IPS-15b (cell line): ENCODE measurements at regions not wholly inside any gene's neighbourhood (a gene's known extent, or its start where the extent isn't known, plus 50 kb on each side); places are given as distances from the start of the nearest gene placed in this dataset.
"Not testable (repeated sequence)": the region's sequence is repeated elsewhere in the genome, so short reads cannot be mapped to it uniquely, and the experiment has no call there.

Experiments used
- H3K27me3 ChIP-seq: one replicate; pipeline ENCODE4 v1.6.1; 2013; ENCODE audit warnings: low read length; ENCODE audit not compliant: control insufficient read depth, insufficient read depth
- H3K36me3 ChIP-seq: one replicate; pipeline ENCODE4 v1.6.1; 2013; ENCODE audit warnings: low read length; ENCODE audit not compliant: control insufficient read depth, insufficient read depth
- H3K4me1 ChIP-seq: one replicate; pipeline ENCODE4 v1.6.1; 2013; ENCODE audit warnings: mild to moderate bottlenecking, low read length; ENCODE audit not compliant: control insufficient read depth, insufficient read depth
- H3K4me3 ChIP-seq: one replicate; pipeline ENCODE4 v1.5.1; 2013; ENCODE audit warnings: low read depth, low read length
- H3K9ac ChIP-seq: one replicate; pipeline ENCODE4 v1.6.1; 2013; ENCODE audit warnings: low read depth, mild to moderate bottlenecking, low read length
- H3K9me3 ChIP-seq: one replicate; pipeline ENCODE4 v1.6.1; 2013; ENCODE audit warnings: mild to moderate bottlenecking, low read length; ENCODE audit not compliant: control insufficient read depth, insufficient read depth

DNA sequence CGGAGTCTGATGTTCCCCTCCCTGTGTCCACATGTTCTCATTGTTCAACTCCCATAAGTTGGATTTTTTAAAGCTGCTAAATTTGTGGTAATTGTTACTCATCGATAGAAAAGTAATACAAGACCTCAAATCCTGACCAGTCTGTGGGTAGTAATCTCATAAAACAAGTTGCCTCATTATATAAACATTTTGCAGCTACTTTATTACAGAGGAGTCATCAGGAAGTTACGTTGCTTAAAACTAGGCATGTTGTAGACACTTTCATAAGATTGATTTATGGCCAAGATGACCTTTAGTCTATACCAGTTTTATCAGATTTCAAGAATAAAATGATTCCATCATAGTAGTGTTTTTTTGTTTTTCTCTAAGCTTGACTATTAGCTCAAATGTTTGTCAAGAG lies 208.8 kb downstream of the GIPC2 start:
- Histone ChIP-seq H3K27me3 (peaks cover 28% of the 10 kb centered on the region), H3K9ac (no peak overlapping the region), H3K9me3 (no peaks in the 10 kb centered on the region)

DNA sequence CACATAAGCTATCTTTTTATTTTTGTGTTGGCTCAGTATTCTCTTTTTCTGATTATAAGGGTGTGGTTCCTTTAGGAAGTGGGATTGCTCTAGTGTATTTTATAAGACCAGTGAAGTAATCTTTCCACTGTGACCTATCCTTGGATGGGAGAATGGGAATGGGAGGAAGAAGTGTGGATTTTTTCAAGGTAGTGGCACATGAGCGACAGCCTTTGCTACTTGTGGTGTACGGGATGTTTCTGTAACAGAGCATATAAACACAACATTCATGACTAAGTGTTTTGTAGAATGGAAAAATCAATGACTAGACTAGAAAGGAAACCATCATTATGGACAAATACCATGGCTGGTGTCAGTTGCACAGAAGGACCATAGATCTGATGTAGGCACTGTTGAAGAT lies 209.6 kb downstream of the GIPC2 start:
- no peak overlapping the region for H3K4me3 ChIP-seq
- H3K4me1 ChIP-seq: no peaks in the 10 kb centered on the region
- no peaks in the 10 kb centered on the region for H3K9me3 ChIP-seq
- peaks cover 23% of the 10 kb centered on the region for H3K27me3 ChIP-seq
- H3K9ac ChIP-seq: no peak overlapping the region
- H3K36me3 ChIP-seq: no peaks in the 10 kb centered on the region

More for the DNA sequence above, 208.8 kb downstream of the GIPC2 start:
- Histone ChIP-seq H3K4me3 (no peak overlapping the region), H3K36me3 (no peaks in the 10 kb centered on the region), H3K4me1 (no peaks in the 10 kb centered on the region)

DNA sequence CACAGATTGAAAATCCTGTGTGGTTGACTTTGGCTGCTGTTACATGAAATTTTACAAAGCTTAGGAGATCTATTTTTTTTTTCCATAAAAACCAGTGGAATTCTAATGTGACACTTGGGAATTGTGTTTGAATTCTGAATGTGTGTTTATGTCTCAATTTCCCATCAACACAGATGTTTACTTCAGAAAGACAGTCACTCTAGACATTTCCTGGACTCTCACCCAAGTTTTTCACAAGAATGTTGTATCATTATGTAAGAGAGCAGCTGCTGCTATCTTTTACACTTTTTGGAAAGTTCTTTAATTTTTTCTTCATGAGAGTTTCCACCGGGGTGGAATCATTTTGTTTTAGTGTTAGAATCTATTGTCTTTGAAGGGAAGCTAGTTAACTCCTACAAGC lies 210.1 kb downstream of the GIPC2 start:
- Histone ChIP-seq H3K36me3 (no peaks in the 10 kb centered on the region), H3K9me3 (no peaks in the 10 kb centered on the region), H3K4me1 (no peaks in the 10 kb centered on the region), H3K4me3 (no peak overlapping the region), H3K9ac (no peak overlapping the region), H3K27me3 (peaks cover 23% of the 10 kb centered on the region)

DNA sequence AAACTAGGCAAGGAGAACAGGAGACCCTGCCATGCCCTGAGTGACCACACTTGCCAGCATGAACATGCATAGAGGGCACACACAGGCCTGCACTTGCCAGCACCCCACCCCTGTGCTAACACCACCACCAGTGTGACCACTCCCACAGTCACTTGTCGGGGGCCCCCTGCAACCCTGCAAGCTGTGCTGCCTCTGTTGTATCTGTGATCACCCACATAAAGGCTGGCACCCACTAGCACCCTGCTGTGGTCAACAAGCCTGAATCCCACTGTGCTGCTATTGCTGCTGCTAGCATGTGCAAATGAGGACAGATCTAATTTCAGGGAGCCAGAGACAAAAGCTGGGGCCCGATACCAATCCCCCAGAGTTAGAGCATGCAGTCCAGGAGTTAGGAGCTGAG lies 217.7 kb downstream of the GIPC2 start:
- Histone ChIP-seq H3K4me1 (no peaks in the 10 kb centered on the region), H3K4me3 (no peak overlapping the region), H3K27me3 (peaks cover 18% of the 10 kb centered on the region), H3K9ac (no peak overlapping the region), H3K36me3 (no peaks in the 10 kb centered on the region), H3K9me3 (no peaks in the 10 kb centered on the region)

DNA sequence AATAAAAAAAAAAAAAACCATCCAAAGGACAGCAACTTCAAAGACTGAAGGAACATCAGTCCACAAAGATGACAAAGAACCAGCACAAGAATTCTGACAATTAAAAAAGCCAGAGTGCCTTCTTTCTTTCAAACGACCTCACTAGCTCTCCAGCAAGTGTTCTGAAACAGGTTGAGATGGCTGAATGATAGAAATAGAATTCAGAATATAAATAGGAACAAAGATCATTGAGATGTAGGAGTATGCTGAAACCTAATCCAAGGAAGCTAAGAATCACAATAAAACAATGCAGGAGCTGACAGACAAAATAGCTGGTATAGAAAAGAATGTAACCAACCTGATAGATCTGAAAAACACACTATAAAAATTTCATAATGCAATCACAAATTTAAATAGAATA lies 218.2 kb downstream of the GIPC2 start:
- no peaks in the 10 kb centered on the region for H3K9me3 ChIP-seq
- no peaks in the 10 kb centered on the region for H3K36me3 ChIP-seq
- no peak overlapping the region for H3K4me3 ChIP-seq
- no peaks in the 10 kb centered on the region for H3K4me1 ChIP-seq
- no peak overlapping the region for H3K9ac ChIP-seq
- H3K27me3 ChIP-seq: peaks cover 23% of the 10 kb centered on the region

GRCh38 chr1:78267513-78268218 lies 221.9 kb downstream of the GIPC2 start:
- no peaks in the 10 kb centered on the region for H3K9me3 ChIP-seq
- H3K4me3 ChIP-seq: no peak overlapping the region
- peaks cover 35% of the 10 kb centered on the region for H3K27me3 ChIP-seq
- H3K4me1 ChIP-seq: no peaks in the 10 kb centered on the region
- no peaks in the 10 kb centered on the region for H3K36me3 ChIP-seq
- no peak overlapping the region for H3K9ac ChIP-seq

DNA sequence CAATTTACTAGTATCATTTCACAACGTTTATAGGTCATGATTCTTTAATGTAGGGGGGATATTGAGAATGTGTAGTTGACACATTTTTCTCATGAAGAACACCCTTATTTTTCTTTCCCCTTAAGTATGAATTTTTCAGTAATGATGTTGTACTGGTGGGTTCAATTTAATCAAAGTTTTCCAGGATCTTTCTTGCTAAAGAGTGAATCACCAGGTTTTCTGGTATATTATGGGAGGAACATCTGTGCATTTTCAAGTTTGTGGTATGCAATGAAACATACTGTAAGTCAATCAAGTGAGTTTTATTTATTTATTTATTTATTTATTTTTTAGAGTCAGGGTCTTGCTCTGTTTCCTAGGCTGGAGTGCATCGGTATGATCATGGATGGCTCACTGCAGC lies 221.2 kb upstream of the PTGFR start:
- Histone ChIP-seq H3K27me3 (peaks cover 35% of the 10 kb centered on the region), H3K36me3 (no peaks in the 10 kb centered on the region), H3K9ac (no peak overlapping the region), H3K4me3 (no peak overlapping the region), H3K9me3 (no peaks in the 10 kb centered on the region), H3K4me1 (no peaks in the 10 kb centered on the region)

DNA sequence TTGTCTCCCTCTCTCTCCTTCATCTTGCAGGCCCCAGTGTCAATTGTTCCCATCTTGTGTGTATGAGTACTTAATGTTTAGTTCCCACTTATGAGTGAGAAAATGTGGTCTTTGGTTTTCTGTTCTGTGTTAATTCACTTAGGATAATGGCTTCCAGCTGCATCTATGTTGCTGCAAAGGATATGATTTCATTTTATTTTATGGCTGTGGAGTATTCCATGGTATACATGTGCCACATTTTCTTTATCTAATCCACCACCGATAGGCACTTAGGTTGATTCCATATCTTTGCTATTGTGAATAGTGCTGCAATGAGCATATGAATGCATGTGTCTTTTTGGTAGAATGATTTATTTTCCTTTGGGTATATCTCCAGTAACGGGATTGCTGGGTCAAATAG lies 219.4 kb upstream of the PTGFR start:
- H3K36me3 ChIP-seq, H3K9ac ChIP-seq, H3K4me3 ChIP-seq, H3K9me3 ChIP-seq, H3K4me1 ChIP-seq: not testable (repeated sequence)
- H3K27me3 ChIP-seq: peaks cover 35% of the 10 kb centered on the region

- no peaks in the 10 kb centered on the region for H3K36me3 ChIP-seq
- no peak overlapping the region for H3K4me3 ChIP-seq
- H3K4me1 ChIP-seq: no peaks in the 10 kb centered on the region
- peaks cover 8% of the 10 kb centered on the region for H3K27me3 ChIP-seq
- H3K9ac ChIP-seq: no peak overlapping the region
- no peaks in the 10 kb centered on the region for H3K9me3 ChIP-seq
Measured at GRCh38 chr1:78274814-78275213, 216.0 kb upstream of the PTGFR start.

DNA sequence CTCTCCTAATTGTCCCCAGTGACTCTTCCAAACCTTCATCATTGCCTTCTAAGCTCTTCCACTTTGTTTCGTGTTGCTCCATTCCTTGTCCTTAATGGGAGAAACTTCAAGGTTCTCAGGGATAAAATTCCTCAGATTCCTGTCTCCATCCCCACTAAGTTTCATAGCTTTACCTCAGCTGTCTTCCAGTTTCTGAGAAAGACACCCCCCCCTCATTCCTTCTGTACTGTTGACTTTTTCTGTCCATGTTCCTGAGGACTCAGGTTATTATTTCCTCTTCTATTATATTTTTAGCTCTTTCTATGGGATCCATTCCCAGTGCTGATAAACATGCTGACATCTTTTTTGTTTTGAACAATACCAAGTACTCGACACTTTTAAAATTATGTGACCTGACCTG lies 215.3 kb upstream of the PTGFR start:
- H3K4me1 ChIP-seq: no peaks in the 10 kb centered on the region
- no peak overlapping the region for H3K4me3 ChIP-seq
- H3K9ac ChIP-seq: no peak overlapping the region
- H3K36me3 ChIP-seq: no peaks in the 10 kb centered on the region
- H3K27me3 ChIP-seq: peaks cover 5% of the 10 kb centered on the region
- H3K9me3 ChIP-seq: no peaks in the 10 kb centered on the region

DNA sequence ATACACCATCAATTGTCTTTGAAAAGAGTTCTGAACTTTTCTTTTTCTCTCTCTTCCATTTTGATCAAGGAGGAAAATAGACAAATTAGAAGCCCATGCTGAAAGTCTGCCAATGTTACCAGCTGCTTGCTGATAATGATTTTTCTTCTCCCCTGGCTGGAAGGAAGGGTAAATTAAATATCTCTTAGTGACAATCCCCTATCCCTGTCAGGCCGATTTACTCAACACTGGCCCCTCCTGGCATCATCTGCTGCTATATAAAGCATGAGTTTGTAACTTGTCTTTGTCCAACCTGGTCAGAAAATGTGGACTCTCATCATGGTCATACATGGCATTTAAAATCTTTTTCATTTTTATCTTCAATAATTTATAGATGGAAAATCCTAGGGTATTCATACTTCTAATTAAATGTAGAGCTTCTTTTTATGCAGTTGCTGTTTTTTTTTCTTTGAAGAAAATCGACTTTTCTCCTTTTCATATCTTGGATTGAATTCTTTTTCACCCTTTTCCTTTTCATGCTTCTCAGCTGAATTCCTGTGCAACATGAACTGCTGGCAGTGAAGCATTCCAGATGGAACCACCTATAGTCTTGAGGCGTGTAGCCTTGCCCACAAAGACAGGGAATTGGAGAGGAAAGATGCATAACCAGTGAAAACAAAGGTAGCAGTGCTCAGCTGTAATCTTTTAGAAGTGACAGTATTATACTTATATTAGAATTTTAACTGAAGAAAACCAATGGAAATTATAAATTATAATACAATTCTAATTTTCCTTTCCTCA lies 214.7 kb upstream of the PTGFR start:
- Histone ChIP-seq H3K4me1 (no peaks in the 10 kb centered on the region), H3K4me3 (no peak overlapping the region), H3K9me3 (no peaks in the 10 kb centered on the region), H3K27me3 (no peaks in the 10 kb centered on the region), H3K9ac (no peak overlapping the region), H3K36me3 (no peaks in the 10 kb centered on the region)

GRCh38 chr1:78277253-78277652 lies 213.5 kb upstream of the PTGFR start:
- Histone ChIP-seq H3K4me1 (no peaks in the 10 kb centered on the region), H3K36me3 (no peaks in the 10 kb centered on the region), H3K4me3 (no peak overlapping the region), H3K9me3 (no peaks in the 10 kb centered on the region), H3K9ac (no peak overlapping the region), H3K27me3 (no peaks in the 10 kb centered on the region)
